HEK293 (cell line): ENCODE measurements at regions not wholly inside any gene's neighbourhood (a gene's known extent, or its start where the extent isn't known, plus 50 kb on each side); places are given as distances from the start of the nearest gene placed in this dataset.

Experiments used
- CTCF ChIP-seq: fragments of 450-650 bp; formaldehyde crosslinking; IDR thresholded peaks from 2 replicates; pipeline ENCODE4 v1.5.1; 2016; ENCODE audit warnings: missing biosample characterization, missing genetic modification characterization
- PBX3 ChIP-seq: sonication (generic); formaldehyde crosslinking; IDR thresholded peaks from 2 replicates; pipeline ENCODE4 v1.8.1; 2022; ENCODE audit warnings: mild to moderate bottlenecking, moderate library complexity, missing genetic modification reagents
- ZNF146 ChIP-seq: fragments of 450-650 bp; formaldehyde crosslinking; IDR thresholded peaks from 2 replicates; pipeline ENCODE4 v1.5.1; 2016; ENCODE audit warnings: missing biosample characterization, missing genetic modification characterization
- ZNF24 ChIP-seq: fragments of 450-650 bp; formaldehyde crosslinking; IDR thresholded peaks from 2 replicates; pipeline ENCODE4 v1.5.1; 2016; ENCODE audit warnings: missing biosample characterization, missing genetic modification characterization
- ZNF366 ChIP-seq: fragments of 450-650 bp; formaldehyde crosslinking; conservative IDR thresholded peaks from 2 replicates; pipeline ENCODE4 v1.5.1; 2016; ENCODE audit warnings: missing biosample characterization, missing genetic modification characterization
- ZNF621 ChIP-seq: fragments of 450-650 bp; formaldehyde crosslinking; IDR thresholded peaks from 2 replicates; pipeline ENCODE4 v1.5.1; 2017; ENCODE audit warnings: missing biosample characterization, missing genetic modification characterization
- ZNF792 ChIP-seq: fragments of 450-650 bp; formaldehyde crosslinking; IDR thresholded peaks from 2 replicates; pipeline ENCODE4 v1.5.1; 2016; ENCODE audit warnings: missing biosample characterization, missing genetic modification characterization

- TF ChIP-seq CTCF (tag by site-specific recombination) = no peak
- no peak for TF ChIP-seq ZNF792 (tag by site-specific recombination)
- no peak for TF ChIP-seq ZNF366 (tag by site-specific recombination)
- TF ChIP-seq PBX3 (CRISPR knock-in tag) = no peak
- no peak for TF ChIP-seq ZNF146 (tag by site-specific recombination)
- TF ChIP-seq ZNF24 (tag by site-specific recombination) = no peak
- no peak for TF ChIP-seq ZNF621 (tag by site-specific recombination)
These were observed 135.3 kb upstream of the FAM20C start for GRCh38 chr7:57071-57470.
